Thyroid gland (tissue), 4 donors: ENCODE measurements at regions not wholly inside any gene's neighbourhood (a gene's known extent, or its start where the extent isn't known, plus 50 kb on each side); places are given as distances from the start of the nearest gene placed in this dataset.

Experiments used
- POLR2A ChIP-seq, 2 donors: fragments of 450-650 bp; IDR thresholded peaks; one replicate each; pipeline ENCODE4 v1.6.1; 2017; ENCODE audit warnings: antibody characterized with exemption in 2 of 2, mild to moderate bottlenecking in 2 of 2, moderate library complexity in 1 of 2
- TF ChIP-seq, protein P1 (sequence below), 6 experiments: fragments of 200-600 bp in 3 of 6; fragments of 450-650 bp in 3 of 6; sonication (generic) in 3 of 6; IDR thresholded peaks; one replicate each; pipeline ENCODE4 v1.5.1; 2016 to 2019; ENCODE audit warnings: antibody characterized with exemption in 6 of 6, mild to moderate bottlenecking in 2 of 6, inconsistent platforms in 1 of 6, moderate library complexity in 1 of 6

GRCh38 chr6:26152226-26153101, 65.2 kb downstream of the HFE start:
- TF ChIP-seq, protein P1, sequence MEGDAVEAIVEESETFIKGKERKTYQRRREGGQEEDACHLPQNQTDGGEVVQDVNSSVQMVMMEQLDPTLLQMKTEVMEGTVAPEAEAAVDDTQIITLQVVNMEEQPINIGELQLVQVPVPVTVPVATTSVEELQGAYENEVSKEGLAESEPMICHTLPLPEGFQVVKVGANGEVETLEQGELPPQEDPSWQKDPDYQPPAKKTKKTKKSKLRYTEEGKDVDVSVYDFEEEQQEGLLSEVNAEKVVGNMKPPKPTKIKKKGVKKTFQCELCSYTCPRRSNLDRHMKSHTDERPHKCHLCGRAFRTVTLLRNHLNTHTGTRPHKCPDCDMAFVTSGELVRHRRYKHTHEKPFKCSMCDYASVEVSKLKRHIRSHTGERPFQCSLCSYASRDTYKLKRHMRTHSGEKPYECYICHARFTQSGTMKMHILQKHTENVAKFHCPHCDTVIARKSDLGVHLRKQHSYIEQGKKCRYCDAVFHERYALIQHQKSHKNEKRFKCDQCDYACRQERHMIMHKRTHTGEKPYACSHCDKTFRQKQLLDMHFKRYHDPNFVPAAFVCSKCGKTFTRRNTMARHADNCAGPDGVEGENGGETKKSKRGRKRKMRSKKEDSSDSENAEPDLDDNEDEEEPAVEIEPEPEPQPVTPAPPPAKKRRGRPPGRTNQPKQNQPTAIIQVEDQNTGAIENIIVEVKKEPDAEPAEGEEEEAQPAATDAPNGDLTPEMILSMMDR (IDR thresholded peaks at IDR 0.05), result no peak
- no peak for TF ChIP-seq POLR2A (IDR thresholded peaks at IDR 0.05)
